Pancreas (tissue), 10 donors: ENCODE measurements at regions not wholly inside any gene's neighbourhood (a gene's known extent, or its start where the extent isn't known, plus 50 kb on each side); places are given as distances from the start of the nearest gene placed in this dataset.
A peak's percentile ranks its signal among the peaks of the same experiment; 100 is the strongest.

Experiments
- ATAC-seq, 4 donors: fragments of 200-7000 bp; cut with Tn5 transposase; one replicate each; pipeline versions ENCODE4 v1.8.0 to v1.9.1; 2020; ENCODE audit warnings: mild to moderate bottlenecking in 4 of 4, moderate library complexity in 4 of 4
- DNase-seq, 6 donors: peaks; one replicate each; pipeline ENCODE4 v3.0.0-alpha.2; 2020
- FAIRE-seq: peaks from 2 replicates; lab custom pipeline; 2012; peaks lifted over from hg19 to GRCh38; lab: Jason Lieb, UNC
- H3K27ac ChIP-seq, 4 donors: fragments of 200-600 bp; sonication (generic); 1 replicate in 3 of 4; 2 replicates in 1 of 4; pipeline versions ENCODE4 v1.5.0 to v1.8.0; 2020
- H3K27me3 ChIP-seq, 4 donors: fragments of 200-600 bp; one replicate each; pipeline ENCODE4 v1.8.0; 2021
- H3K36me3 ChIP-seq, 3 donors: fragments of 200-600 bp; sonication (generic) in 1 of 3; one replicate each; pipeline versions ENCODE4 v1.5.0 to v1.8.0; 2020 to 2021
- H3K4me1 ChIP-seq, 3 donors: fragments of 200-600 bp; one replicate each; pipeline ENCODE4 v1.8.0; 2021
- H3K4me3 ChIP-seq, 4 donors: fragments of 200-600 bp; sonication (generic) in 2 of 4; one replicate each; pipeline versions ENCODE4 v1.5.0 to v1.8.0; 2020 to 2021
- H3K9me3 ChIP-seq, 4 donors: fragments of 200-600 bp; one replicate each; pipeline ENCODE4 v1.8.0; 2021
- WGBS, 2 donors: extraction: QIAGEN DNeasy Blood & Tissue Kit; methylation state at CpG; one replicate each; pipeline ENCODE4 v1.1.7; 2013; 5-methylcytosine and 5-hydroxymethylcytosine counted together
- intact Hi-C, 3 donors: fragments of 100-400 bp; cut with DNase I; formaldehyde crosslinking; loops; one replicate each; pipeline versions ENCODE4 v1.11.1 to v1.14.2; 2022
- TF ChIP-seq, protein P1 (sequence below), 4 donors: fragments of 200-600 bp; sonication (generic) in 3 of 4; IDR thresholded peaks; one replicate each; pipeline versions ENCODE4 v1.5.0 to v1.8.0; 2021; ENCODE audit warnings: antibody characterized with exemption in 4 of 4
- donor health status: healthy with polysubstance abuse.
- donor health status: DM: no; HTN: no; CAD: no; lungs with moderate emphysema.
- donor health status: DM: no; HTN: no; CAD: no.
- donor health status: control.
- donor health status: control.
- donor health status: Bipolar disorder and iron deficiency.
- donor health status: DM: yes; HTN: yes; CAD: no.
- donor health status: DM: no; HTN: no; CAD: no.
- donor health status: DM: no; HTN: no; CAD: no.
- donor health status: DM: yes; HTN: yes; CAD: no.

DNA sequence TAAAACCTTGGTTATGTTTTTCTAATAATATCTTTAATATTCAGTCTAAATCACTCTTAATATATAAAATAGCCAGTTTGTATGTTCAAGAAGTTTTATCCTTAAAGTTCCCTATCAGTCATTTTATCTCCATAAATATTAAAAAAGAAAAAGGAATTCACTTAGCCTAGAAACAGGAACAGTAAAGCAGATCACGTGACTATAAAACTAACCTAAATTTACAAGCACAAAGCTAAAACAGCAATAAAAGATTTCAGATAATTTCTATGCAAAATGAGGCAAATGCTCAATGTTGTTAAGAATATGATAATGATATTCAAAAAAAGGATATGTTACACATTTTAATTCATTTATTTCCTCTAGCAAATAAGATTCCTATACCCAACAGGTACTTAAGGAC lies 57.1 kb upstream of the TNIP3 start:
- H3K27ac ChIP-seq = no peak overlapping the region
- TF ChIP-seq, protein P1, sequence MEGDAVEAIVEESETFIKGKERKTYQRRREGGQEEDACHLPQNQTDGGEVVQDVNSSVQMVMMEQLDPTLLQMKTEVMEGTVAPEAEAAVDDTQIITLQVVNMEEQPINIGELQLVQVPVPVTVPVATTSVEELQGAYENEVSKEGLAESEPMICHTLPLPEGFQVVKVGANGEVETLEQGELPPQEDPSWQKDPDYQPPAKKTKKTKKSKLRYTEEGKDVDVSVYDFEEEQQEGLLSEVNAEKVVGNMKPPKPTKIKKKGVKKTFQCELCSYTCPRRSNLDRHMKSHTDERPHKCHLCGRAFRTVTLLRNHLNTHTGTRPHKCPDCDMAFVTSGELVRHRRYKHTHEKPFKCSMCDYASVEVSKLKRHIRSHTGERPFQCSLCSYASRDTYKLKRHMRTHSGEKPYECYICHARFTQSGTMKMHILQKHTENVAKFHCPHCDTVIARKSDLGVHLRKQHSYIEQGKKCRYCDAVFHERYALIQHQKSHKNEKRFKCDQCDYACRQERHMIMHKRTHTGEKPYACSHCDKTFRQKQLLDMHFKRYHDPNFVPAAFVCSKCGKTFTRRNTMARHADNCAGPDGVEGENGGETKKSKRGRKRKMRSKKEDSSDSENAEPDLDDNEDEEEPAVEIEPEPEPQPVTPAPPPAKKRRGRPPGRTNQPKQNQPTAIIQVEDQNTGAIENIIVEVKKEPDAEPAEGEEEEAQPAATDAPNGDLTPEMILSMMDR (IDR thresholded peaks at IDR 0.05) = no peak
- FAIRE-seq (peak; percentile 51), DNase-seq (no peak), ATAC-seq (no peak)
- no peaks in the 10 kb centered on the region for H3K9me3 ChIP-seq
- H3K4me3 ChIP-seq = no peak overlapping the region
- no peaks in the 10 kb centered on the region for H3K27me3 ChIP-seq
- 28 to 60% methylated on average over 1 of the region's 1 CpG for WGBS, 2 donors
- H3K36me3 ChIP-seq = no peaks in the 10 kb centered on the region
- H3K4me1 ChIP-seq = no peaks in the 10 kb centered on the region
- intact Hi-C loops = no loop called here

DNA sequence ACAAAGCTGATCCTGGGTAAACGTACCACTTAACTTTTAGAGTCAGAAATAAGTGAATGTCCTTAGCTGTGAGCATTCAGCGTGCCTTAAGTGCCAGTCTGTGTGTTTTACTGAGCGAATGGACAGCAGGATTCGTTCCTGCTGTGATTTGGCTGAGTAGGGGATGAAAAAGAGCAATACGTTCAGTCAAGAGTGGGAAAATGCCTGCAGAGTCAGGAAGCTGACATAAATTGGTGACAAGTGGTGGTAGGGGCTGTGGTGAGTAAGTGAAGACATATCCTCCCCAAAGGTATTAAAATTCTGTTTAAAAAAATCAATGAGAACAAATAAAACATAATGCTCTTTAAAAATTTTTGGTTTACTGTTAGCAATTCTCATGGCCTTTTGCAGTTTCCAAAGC lies 56.6 kb upstream of the TNIP3 start:
- no peak overlapping the region for H3K4me3 ChIP-seq
- no peaks in the 10 kb centered on the region for H3K4me1 ChIP-seq
- ATAC-seq (no peak), FAIRE-seq (no peak), DNase-seq (no peak)
- TF ChIP-seq, protein P1 (IDR thresholded peaks at IDR 0.05) = no peak
- 55 to 69% methylated on average over 5 of the region's 5 CpGs for WGBS, 2 donors
- intact Hi-C loops = no loop called here
- no peaks in the 10 kb centered on the region for H3K36me3 ChIP-seq
- H3K9me3 ChIP-seq = no peaks in the 10 kb centered on the region
- no peaks in the 10 kb centered on the region for H3K27me3 ChIP-seq
- H3K27ac ChIP-seq = no peak overlapping the region

DNA sequence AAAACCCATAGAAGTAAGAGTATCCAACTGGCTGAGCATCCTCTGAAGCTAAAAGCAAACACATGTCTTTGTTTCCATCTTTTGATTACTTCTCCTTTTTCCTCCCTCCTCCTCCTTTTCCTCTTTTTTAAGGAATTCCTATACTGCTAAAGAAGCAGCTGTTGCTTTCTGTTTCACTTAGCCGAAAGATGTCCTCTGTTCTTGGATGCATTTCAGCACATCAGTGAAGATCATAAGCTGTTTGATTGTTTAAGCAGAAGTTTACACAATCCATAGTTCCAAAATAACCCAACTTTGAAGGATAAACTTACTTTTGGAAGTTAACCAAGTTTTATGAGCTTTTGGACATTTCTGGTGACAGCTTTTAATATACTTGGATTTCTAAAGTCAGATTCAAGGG lies 55.1 kb upstream of the TNIP3 start:
- no peak for DNase-seq
- FAIRE-seq = no peak

DNA sequence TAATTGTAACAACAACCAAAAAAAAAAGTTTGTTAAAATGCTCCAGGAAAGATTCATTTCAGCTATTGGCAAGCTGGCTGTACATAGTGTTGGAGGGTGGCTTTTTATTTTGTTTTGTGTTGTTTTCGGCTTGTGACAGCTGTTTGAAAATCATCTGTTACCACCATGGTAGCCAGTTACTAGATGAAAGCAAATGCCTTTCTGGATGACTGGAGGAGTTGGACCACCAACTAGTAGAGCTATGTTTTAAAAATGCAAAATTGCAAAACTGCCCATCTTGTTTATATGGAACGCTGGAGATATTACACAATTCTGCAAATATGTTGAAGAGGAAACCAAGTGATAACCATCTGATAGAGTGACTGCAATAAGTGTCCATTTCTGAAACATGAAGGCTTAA lies 53.2 kb upstream of the TNIP3 start:
- no peaks in the 10 kb centered on the region for H3K36me3 ChIP-seq
- H3K4me1 ChIP-seq = no peaks in the 10 kb centered on the region
- no peak for DNase-seq
- FAIRE-seq = no peak
- TF ChIP-seq, protein P1 (IDR thresholded peaks at IDR 0.05) = no peak
- H3K9me3 ChIP-seq = no peaks in the 10 kb centered on the region
- no peaks in the 10 kb centered on the region for H3K27me3 ChIP-seq
- no peak overlapping the region for H3K4me3 ChIP-seq
- no peak for ATAC-seq
- WGBS, 2 donors = 66 to 78% methylated on average over 2 of the region's 2 CpGs
- intact Hi-C loops = no loop called here
- H3K27ac ChIP-seq = no peak overlapping the region

More for the DNA sequence above, 55.1 kb upstream of the TNIP3 start:
- 56 to 79% methylated on average over 1 of the region's 1 CpG for WGBS, 2 donors
- no peaks in the 10 kb centered on the region for H3K27me3 ChIP-seq
- intact Hi-C loops = no loop called here
- no peaks in the 10 kb centered on the region for H3K36me3 ChIP-seq
- H3K9me3 ChIP-seq = no peaks in the 10 kb centered on the region
- no peaks in the 10 kb centered on the region for H3K4me1 ChIP-seq
- no peak overlapping the region for H3K4me3 ChIP-seq
- TF ChIP-seq, protein P1 (IDR thresholded peaks at IDR 0.05) = no peak
- ATAC-seq = no peak
- no peak overlapping the region for H3K27ac ChIP-seq

- FAIRE-seq = no peak
- Histone ChIP-seq H3K9me3 (no peaks in the 10 kb centered on the region), H3K4me3 (no peak overlapping the region), H3K27me3 (no peaks in the 10 kb centered on the region), H3K4me1 (no peaks in the 10 kb centered on the region), H3K36me3 (no peaks in the 10 kb centered on the region), H3K27ac (no peak overlapping the region)
- no peak for ATAC-seq
- TF ChIP-seq, protein P1 (IDR thresholded peaks at IDR 0.05) = no peak
- DNase-seq = no peak
- intact Hi-C loops = no loop called here
- WGBS, 2 donors = 57 to 63% methylated on average over 3 of the region's 3 CpGs
These were observed 52.3 kb upstream of the TNIP3 start for GRCh38 chr4:121216461-121216860.
